GM12878 (cell line): ENCODE measurements at regions not wholly inside any gene's neighbourhood (a gene's known extent, or its start where the extent isn't known, plus 50 kb on each side); places are given as distances from the start of the nearest gene placed in this dataset.

Experiments
- ATF2 ChIP-seq: IDR thresholded peaks from 2 replicates; pipeline ENCODE4 v1.6.1; 2012; ENCODE audit warnings: low read length, inconsistent platforms
- BCLAF1 ChIP-seq: fragments of 450-650 bp; IDR thresholded peaks from 2 replicates; pipeline ENCODE4 v1.6.1; 2017; ENCODE audit warnings: antibody characterized with exemption, mild to moderate bottlenecking, moderate library complexity
- EGR1 ChIP-seq, 2 experiments: IDR thresholded peaks; 1 replicate in 1 of 2; 2 replicates in 1 of 2; pipeline ENCODE4 v1.6.1; 2011 to 2012; ENCODE audit warnings: low read depth in 2 of 2, low read length in 2 of 2, borderline replicate concordance in 1 of 2, mild to moderate bottlenecking in 1 of 2, moderate library complexity in 1 of 2
- ESRRA ChIP-seq: IDR thresholded peaks from 2 replicates; pipeline ENCODE4 v1.6.1; 2012; ENCODE audit warnings: mild to moderate bottlenecking, low read length, improper control_type of control experiment
- FOS ChIP-seq: IDR thresholded peaks from 3 replicates; pipeline ENCODE4 v1.6.1; 2011; ENCODE audit warnings: borderline replicate concordance; ENCODE audit not compliant: insufficient read length; ENCODE audit errors: extremely low read depth
- GABPA ChIP-seq: IDR thresholded peaks from 2 replicates; pipeline ENCODE4 v1.6.1; 2014; ENCODE audit warnings: antibody characterized with exemption, low read depth, mild to moderate bottlenecking, inconsistent platforms
- IRF5 ChIP-seq: fragments of 450-650 bp; IDR thresholded peaks from 2 replicates; pipeline ENCODE4 v1.6.1; 2017; ENCODE audit warnings: borderline replicate concordance
- KDM1A ChIP-seq: fragments of 200-600 bp; sonication (generic); IDR thresholded peaks from 2 replicates; pipeline ENCODE4 v1.6.1; 2016; ENCODE audit warnings: borderline replicate concordance
- MAX ChIP-seq: IDR thresholded peaks from 2 replicates; pipeline ENCODE4 v1.6.1; 2012; ENCODE audit warnings: low read depth, low read length, improper control_type of control experiment
- MTA3 ChIP-seq: IDR thresholded peaks from 2 replicates; pipeline ENCODE4 v1.6.1; 2012; ENCODE audit warnings: low read length, inconsistent platforms, borderline replicate concordance
- NFXL1 ChIP-seq: fragments of 450-650 bp; IDR thresholded peaks from 2 replicates; pipeline ENCODE4 v1.6.1; 2017; ENCODE audit warnings: antibody characterized with exemption, mild to moderate bottlenecking, borderline replicate concordance
- PAX8 ChIP-seq: fragments of 450-650 bp; IDR thresholded peaks from 2 replicates; pipeline ENCODE4 v1.6.1; 2017; ENCODE audit warnings: mild to moderate bottlenecking, moderate library complexity
- PRDM15 ChIP-seq: fragments of 450-650 bp; formaldehyde crosslinking; IDR thresholded peaks from 2 replicates; pipeline ENCODE4 v1.4.0; 2020; ENCODE audit warnings: mild to moderate bottlenecking, moderate library complexity
- RAD51 ChIP-seq: fragments of 450-650 bp; IDR thresholded peaks from 2 replicates; pipeline ENCODE4 v1.6.1; 2016; ENCODE audit warnings: moderate library complexity, mild to moderate bottlenecking, inconsistent platforms
- SKIL ChIP-seq: fragments of 450-650 bp; IDR thresholded peaks from 2 replicates; pipeline ENCODE4 v1.6.1; 2017; ENCODE audit warnings: mild to moderate bottlenecking, low read depth, inconsistent platforms; ENCODE audit not compliant: poor library complexity, severe bottlenecking
- SMARCA5 ChIP-seq: fragments of 450-650 bp; IDR thresholded peaks from 2 replicates; pipeline ENCODE4 v1.6.1; 2017; ENCODE audit warnings: mild to moderate bottlenecking
- SP1 ChIP-seq: IDR thresholded peaks from one replicate; pipeline ENCODE4 v1.6.1; 2011; ENCODE audit warnings: low read depth, low read length
- ZBED1 ChIP-seq: IDR thresholded peaks from 2 replicates; pipeline ENCODE4 v1.6.1; 2016; ENCODE audit warnings: borderline replicate concordance

GRCh38 chr6:139764498-139764986 lies 390.1 kb upstream of the CITED2 start (continued):
- TF ChIP-seq SKIL: peak; percentile 35
- TF ChIP-seq FOS: no peak
- TF ChIP-seq KDM1A: no peak
- no peak for TF ChIP-seq NFXL1
- TF ChIP-seq ZBED1: no peak
- no peak for TF ChIP-seq PRDM15
- TF ChIP-seq GABPA: no peak
- TF ChIP-seq RAD51: peak; percentile 79; the same call in 1 of the 2 replicates
- no peak for TF ChIP-seq BCLAF1
- no peak for TF ChIP-seq ESRRA
- no peak for TF ChIP-seq IRF5
- peak; percentile 20 for TF ChIP-seq SP1
- TF ChIP-seq MAX: no peak
- TF ChIP-seq MTA3: no peak
- peak; percentile 58 for TF ChIP-seq ATF2
- TF ChIP-seq PAX8: no peak
- no peak for TF ChIP-seq EGR1 (IDR thresholded peaks at IDR 0.05; ENCODE audit: borderline replicate concordance in 1 of 2, low read depth in 2 of 2, low read length in 2 of 2)
- no peak for TF ChIP-seq SMARCA5
